GM18505 (cell line): ENCODE measurements at regions not wholly inside any gene's neighbourhood (a gene's known extent, or its start where the extent isn't known, plus 50 kb on each side); places are given as distances from the start of the nearest gene placed in this dataset.

ENCODE experiments used
- ATAC-seq: cut with Tn5 transposase; IDR thresholded peaks from one replicate; pipeline ENCODE4 v1.9.1; 2021; ENCODE audit not compliant: unreplicated experiment
- POLR2A ChIP-seq: IDR thresholded peaks from 4 replicates; pipeline ENCODE4 v1.6.1; 2011; ENCODE audit warnings: borderline replicate concordance; ENCODE audit not compliant: insufficient read depth, insufficient read length; ENCODE audit errors: extremely low read depth

DNA sequence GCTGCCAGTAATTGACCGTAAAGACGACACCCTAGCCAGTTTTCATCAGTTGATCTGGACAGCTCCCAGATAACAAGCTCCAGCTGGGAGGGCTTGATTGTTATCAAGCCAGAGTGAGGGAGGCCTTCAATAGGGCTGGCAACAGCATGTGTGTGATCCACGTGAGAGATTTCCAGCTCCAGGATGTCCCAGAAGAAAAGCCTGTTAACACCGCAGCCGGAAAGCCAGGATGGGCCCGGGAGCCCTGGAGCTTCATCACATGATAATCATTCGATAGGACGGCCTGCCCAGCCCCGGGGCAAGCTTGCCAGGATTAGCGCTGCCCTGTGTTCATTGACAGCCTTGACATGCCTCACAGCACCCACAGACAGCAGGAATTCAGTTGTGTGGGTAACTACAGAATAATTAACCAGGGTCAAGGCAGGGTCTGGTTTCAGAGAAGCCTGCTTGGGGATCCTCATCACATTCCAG, 182.5 kb downstream of the C1D start:
- TF ChIP-seq POLR2A, result no peak
- no peak for ATAC-seq

DNA sequence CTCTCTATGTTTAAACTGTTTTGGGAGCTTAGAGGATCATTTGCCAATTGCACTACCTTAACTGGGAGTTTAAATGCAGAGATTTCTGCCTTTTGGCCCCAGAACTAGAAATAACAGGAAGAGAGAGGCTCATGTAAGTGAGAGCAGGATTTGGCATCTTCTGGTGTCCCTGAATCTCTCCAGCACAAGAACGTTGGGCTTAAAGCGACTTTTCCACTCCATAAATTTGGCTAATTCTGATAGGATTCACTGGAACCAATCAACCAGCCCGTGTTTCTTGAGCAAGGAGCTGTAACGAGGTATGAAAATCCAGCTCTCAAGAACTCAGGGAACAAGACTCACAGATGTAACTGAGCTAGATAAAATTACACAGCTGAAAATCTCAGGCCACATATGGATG, 181.0 kb downstream of the C1D start:
- no peak for TF ChIP-seq POLR2A
- no peak for ATAC-seq

GRCh38 chr2:67883316-67884087, 179.3 kb downstream of the C1D start:
- ATAC-seq, result no peak
- no peak for TF ChIP-seq POLR2A

DNA sequence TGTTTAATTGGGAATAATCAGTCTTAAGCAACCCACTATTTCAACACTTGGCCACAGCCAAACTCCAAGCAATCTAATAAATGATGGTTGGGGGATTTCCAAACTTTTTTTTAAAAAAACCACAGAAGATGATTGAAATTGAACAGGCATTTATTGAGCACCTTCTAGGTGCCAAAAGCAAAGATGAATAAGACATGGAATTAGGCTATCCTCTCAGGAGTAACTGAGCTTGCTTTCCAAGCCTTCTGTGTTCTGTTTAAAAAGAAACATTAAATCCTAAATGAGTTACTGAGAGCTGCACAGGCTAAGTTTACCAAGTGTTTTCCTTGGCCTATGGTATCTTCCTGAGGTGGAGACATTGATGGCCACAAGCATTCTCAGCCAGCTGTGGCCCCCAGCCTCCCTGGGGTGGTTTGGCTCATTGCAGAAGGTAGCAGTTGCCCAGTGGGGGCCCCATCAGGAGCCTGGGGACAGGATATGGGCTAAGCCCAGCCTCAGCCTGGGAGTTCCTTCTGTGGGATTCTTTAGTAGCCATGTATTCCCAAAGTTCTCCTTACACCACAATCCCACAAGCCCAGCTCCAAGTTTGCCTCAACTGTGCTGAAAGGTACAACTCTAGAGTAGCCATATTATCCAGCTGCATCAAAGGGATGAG, 174.3 kb downstream of the C1D start:
- TF ChIP-seq POLR2A, result no peak
- ATAC-seq, result no peak

DNA sequence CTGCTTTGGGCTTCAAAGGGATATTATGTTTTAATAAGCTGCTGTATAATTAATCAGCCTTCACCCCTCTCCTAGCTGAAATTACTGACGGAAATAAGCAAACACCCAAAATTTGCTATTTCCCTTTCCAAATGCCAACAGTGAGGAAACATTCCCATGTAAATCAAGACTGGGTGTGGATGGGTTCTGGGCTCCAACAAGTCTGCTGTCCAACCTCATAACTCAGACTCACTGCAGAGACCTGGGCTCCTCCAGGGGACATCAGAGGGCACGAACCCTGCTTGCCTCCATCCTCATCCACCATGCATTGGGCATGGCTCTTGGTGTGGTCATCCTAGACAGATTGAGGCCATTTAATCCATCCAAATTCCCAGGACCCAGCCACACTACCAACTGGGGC, 173.7 kb downstream of the C1D start:
- no peak for ATAC-seq

GRCh38 chr2:67891642-67892041, 171.2 kb downstream of the C1D start:
- no peak for ATAC-seq
- no peak for TF ChIP-seq POLR2A

More for the DNA sequence above, 173.7 kb downstream of the C1D start:
- no peak for TF ChIP-seq POLR2A

DNA sequence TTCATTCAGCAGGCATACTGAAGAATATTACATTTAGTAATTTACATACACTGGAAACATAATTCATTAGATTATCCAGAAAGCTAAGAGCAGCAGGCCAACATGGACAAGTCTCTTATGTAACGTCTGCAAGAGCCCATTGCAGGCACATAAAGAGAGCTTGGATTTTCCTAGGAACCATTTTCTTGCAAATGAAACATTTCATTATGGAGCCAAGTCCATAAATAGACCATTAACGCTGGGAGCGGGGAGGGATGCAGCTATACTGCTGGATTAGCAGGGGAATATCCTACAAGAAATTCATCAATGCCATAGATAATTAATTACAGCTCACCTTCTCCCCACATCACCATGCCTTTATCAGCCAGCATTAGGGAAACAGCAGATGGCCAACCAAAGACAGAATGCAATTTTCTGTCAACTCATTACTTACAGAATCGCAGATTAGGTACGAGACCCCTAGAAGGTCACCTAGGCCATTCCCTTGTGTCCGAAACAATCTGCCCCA, 170.4 kb downstream of the C1D start:
- ATAC-seq, result no peak
- no peak for TF ChIP-seq POLR2A

DNA sequence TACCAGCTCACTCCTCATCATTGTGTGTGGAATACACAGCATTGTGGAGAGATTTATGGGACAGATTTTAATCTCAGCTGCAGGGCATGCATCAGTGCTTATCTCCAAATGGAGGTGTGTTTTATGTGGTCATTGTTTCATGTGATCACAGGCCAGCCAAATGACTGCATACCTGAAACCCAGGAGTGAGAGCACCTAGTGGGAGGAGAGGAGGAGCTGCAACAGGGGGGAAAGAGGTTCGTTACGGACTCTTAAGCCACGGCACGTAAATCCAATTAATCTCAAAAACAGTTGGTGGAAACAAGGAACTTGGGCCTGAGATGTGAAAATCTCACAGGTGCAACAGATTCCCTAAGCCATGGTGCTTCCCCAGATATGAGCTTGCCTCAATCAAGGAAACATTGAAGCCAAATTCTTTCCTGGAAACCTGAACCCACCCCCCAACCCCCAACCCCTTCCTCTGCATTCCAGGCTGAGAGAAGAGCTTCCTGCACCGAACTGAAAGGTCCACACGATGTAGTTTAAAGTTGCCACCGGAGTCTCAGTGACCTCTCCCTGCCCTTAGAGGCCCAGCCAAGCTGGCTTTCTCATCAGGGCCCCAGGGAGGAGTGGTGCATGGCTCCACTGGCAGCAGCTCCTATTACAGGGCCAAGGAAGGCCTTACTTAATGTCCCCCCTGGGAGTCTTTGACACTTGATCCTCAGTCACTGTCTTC, 167.4 kb downstream of the C1D start:
- no peak for ATAC-seq
- TF ChIP-seq POLR2A, result no peak

GRCh38 chr2:67896076-67896475, 166.7 kb downstream of the C1D start:
- no peak for ATAC-seq
- no peak for TF ChIP-seq POLR2A

- no peak for TF ChIP-seq POLR2A
- no peak for ATAC-seq
These were observed 166.3 kb downstream of the C1D start for GRCh38 chr2:67896476-67896875.

DNA sequence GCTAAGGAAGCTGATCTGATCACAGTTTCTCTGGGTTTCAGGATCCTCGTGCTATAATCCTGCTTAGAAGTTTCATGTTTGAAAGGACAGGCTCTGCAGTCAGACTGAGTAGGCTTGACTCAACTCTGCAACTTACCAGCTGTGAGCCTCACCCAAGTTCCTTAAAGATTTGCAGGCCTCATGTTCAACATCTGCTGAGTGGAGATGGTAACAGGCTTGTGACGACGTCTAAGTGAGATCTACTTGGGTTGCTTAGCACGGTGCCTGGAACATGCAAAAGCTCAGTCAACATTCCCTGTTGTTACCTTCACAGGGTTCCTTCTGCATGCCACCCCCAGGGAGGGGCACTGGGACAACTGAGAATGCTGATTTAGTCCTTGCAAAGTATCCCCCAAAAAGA, 164.2 kb downstream of the C1D start:
- ATAC-seq, result no peak
- TF ChIP-seq POLR2A, result no peak

GRCh38 chr2:67899187-67899586, 163.6 kb downstream of the C1D start:
- ATAC-seq, result no peak
- TF ChIP-seq POLR2A, result no peak

GRCh38 chr2:67900826-67901225, 162.0 kb downstream of the C1D start:
- ATAC-seq, result no peak
- no peak for TF ChIP-seq POLR2A
